GM12878 (cell line): ENCODE measurements at regions not wholly inside any gene's neighbourhood (a gene's known extent, or its start where the extent isn't known, plus 50 kb on each side); places are given as distances from the start of the nearest gene placed in this dataset.
"Not testable (repeated sequence)": the region's sequence is repeated elsewhere in the genome, so short reads cannot be mapped to it uniquely, and the experiment has no call there.

Experiments used
- BHLHE40 ChIP-seq, 2 experiments: fragments of 450-650 bp in 1 of 2; IDR thresholded peaks; 2 replicates each; pipeline ENCODE4 v1.6.1; 2011 to 2017; ENCODE audit warnings: low read depth in 2 of 2, borderline replicate concordance in 1 of 2, improper control_type of control experiment in 1 of 2, low read length in 1 of 2, mild to moderate bottlenecking in 1 of 2
- EP300 ChIP-seq, 2 experiments: fragments of 150-350 bp in 1 of 2; IDR thresholded peaks; 2 replicates each; pipeline ENCODE4 v1.6.1; 2011 to 2012; ENCODE audit warnings: low read depth in 2 of 2, low read length in 2 of 2, borderline replicate concordance in 1 of 2, improper control_type of control experiment in 1 of 2, inconsistent platforms in 1 of 2; ENCODE audit not compliant: control insufficient read depth in 1 of 2
- SREBF2 ChIP-seq: IDR thresholded peaks from 2 replicates; pipeline ENCODE4 v1.6.1; 2012; ENCODE audit warnings: mild to moderate bottlenecking, low read length
- TCF12 ChIP-seq: IDR thresholded peaks from 2 replicates; pipeline ENCODE4 v1.6.1; 2011; ENCODE audit warnings: low read depth, mild to moderate bottlenecking, low read length
- YBX1 ChIP-seq: fragments of 450-650 bp; IDR thresholded peaks from 2 replicates; pipeline ENCODE4 v1.6.1; 2016; ENCODE audit warnings: antibody characterized with exemption
- TF ChIP-seq, protein P1 (sequence below), 3 experiments: IDR thresholded peaks in 2 of 3; conservative IDR thresholded peaks in 1 of 3; 2 replicates each; pipeline ENCODE4 v1.5.1; 2011; ENCODE audit warnings: low read depth in 3 of 3, low read length in 3 of 3, mild to moderate bottlenecking in 3 of 3, control low read depth in 2 of 3, moderate library complexity in 2 of 3, inconsistent platforms in 1 of 3, mixed read lengths in 1 of 3; ENCODE audit not compliant: control insufficient read depth in 2 of 3, insufficient read depth in 1 of 3; ENCODE audit errors: extremely low read depth in 1 of 3
- TF ChIP-seq, protein P2 (sequence below): fragments of 450-650 bp; IDR thresholded peaks from 2 replicates; pipeline ENCODE4 v1.6.1; 2017; ENCODE audit warnings: mild to moderate bottlenecking, moderate library complexity

DNA sequence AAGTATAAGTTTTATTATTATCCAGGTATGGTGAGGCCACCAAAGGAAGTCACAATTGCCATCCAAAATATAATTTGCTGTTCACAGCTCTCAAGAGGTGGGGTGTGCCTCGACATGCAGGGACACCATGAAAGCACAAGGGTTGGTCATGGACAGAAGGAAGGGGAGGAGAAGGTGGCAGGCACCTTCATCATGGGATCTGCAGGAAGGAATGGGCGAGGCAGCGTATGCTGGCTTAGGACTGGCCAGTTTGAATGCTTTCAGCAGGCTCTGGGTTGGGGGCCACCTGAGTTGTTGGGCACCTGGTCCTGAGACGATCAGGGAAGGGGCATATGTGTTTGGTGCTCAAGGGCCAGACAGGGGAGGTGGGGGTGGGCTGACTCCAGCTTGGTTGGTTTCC, 777.2 kb upstream of the TPTE start:
- not testable (repeated sequence) for TF ChIP-seq SREBF2; EP300 (IDR thresholded peaks at IDR 0.05; ENCODE audit: borderline replicate concordance in 1 of 2, control insufficient read depth in 1 of 2, low read depth in 2 of 2, low read length in 2 of 2); TCF12; BHLHE40 (IDR thresholded peaks at IDR 0.05; ENCODE audit: borderline replicate concordance in 1 of 2, low read depth in 2 of 2, low read length in 1 of 2); YBX1
- TF ChIP-seq, protein P1, sequence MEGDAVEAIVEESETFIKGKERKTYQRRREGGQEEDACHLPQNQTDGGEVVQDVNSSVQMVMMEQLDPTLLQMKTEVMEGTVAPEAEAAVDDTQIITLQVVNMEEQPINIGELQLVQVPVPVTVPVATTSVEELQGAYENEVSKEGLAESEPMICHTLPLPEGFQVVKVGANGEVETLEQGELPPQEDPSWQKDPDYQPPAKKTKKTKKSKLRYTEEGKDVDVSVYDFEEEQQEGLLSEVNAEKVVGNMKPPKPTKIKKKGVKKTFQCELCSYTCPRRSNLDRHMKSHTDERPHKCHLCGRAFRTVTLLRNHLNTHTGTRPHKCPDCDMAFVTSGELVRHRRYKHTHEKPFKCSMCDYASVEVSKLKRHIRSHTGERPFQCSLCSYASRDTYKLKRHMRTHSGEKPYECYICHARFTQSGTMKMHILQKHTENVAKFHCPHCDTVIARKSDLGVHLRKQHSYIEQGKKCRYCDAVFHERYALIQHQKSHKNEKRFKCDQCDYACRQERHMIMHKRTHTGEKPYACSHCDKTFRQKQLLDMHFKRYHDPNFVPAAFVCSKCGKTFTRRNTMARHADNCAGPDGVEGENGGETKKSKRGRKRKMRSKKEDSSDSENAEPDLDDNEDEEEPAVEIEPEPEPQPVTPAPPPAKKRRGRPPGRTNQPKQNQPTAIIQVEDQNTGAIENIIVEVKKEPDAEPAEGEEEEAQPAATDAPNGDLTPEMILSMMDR (IDR thresholded peaks at IDR 0.05 in 2 of 3, conservative IDR thresholded peaks at IDR 0.05 in 1 of 3; ENCODE audit: control insufficient read depth in 2 of 3, extremely low read depth in 1 of 3, insufficient read depth in 1 of 3, low read depth in 3 of 3, low read length in 3 of 3), result not testable (repeated sequence)
- TF ChIP-seq, protein P2, sequence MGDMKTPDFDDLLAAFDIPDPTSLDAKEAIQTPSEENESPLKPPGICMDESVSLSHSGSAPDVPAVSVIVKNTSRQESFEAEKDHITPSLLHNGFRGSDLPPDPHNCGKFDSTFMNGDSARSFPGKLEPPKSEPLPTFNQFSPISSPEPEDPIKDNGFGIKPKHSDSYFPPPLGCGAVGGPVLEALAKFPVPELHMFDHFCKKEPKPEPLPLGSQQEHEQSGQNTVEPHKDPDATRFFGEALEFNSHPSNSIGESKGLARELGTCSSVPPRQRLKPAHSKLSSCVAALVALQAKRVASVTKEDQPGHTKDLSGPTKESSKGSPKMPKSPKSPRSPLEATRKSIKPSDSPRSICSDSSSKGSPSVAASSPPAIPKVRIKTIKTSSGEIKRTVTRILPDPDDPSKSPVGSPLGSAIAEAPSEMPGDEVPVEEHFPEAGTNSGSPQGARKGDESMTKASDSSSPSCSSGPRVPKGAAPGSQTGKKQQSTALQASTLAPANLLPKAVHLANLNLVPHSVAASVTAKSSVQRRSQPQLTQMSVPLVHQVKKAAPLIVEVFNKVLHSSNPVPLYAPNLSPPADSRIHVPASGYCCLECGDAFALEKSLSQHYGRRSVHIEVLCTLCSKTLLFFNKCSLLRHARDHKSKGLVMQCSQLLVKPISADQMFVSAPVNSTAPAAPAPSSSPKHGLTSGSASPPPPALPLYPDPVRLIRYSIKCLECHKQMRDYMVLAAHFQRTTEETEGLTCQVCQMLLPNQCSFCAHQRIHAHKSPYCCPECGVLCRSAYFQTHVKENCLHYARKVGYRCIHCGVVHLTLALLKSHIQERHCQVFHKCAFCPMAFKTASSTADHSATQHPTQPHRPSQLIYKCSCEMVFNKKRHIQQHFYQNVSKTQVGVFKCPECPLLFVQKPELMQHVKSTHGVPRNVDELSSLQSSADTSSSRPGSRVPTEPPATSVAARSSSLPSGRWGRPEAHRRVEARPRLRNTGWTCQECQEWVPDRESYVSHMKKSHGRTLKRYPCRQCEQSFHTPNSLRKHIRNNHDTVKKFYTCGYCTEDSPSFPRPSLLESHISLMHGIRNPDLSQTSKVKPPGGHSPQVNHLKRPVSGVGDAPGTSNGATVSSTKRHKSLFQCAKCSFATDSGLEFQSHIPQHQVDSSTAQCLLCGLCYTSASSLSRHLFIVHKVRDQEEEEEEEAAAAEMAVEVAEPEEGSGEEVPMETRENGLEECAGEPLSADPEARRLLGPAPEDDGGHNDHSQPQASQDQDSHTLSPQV, result not testable (repeated sequence)
